GM12891 (cell line): ENCODE measurements at regions not wholly inside any gene's neighbourhood (a gene's known extent, or its start where the extent isn't known, plus 50 kb on each side); places are given as distances from the start of the nearest gene placed in this dataset.

Experiments used
- POLR2A ChIP-seq: IDR thresholded peaks from 2 replicates; pipeline ENCODE4 v1.6.1; 2011; ENCODE audit warnings: low read depth, low read length, control low read depth
- POLR2AphosphoS5 ChIP-seq: IDR thresholded peaks from 2 replicates; pipeline ENCODE4 v1.6.1; 2011; ENCODE audit warnings: low read depth, low read length, control low read depth
- POU2F2 ChIP-seq: IDR thresholded peaks from 2 replicates; pipeline ENCODE4 v1.6.1; 2011; ENCODE audit warnings: low read depth, mild to moderate bottlenecking, control low read depth, low read length, moderate library complexity
- SPI1 ChIP-seq: IDR thresholded peaks from 2 replicates; pipeline ENCODE4 v1.6.1; 2011; ENCODE audit warnings: low read depth, low read length, control low read depth
- TAF1 ChIP-seq: IDR thresholded peaks from 2 replicates; pipeline ENCODE4 v1.6.1; 2011; ENCODE audit warnings: low read depth, low read length, control low read depth

GRCh38 chr16:62720651-62721050, 684.4 kb upstream of the CDH8 start:
- TF ChIP-seq POLR2A (no peak), TAF1 (no peak), POLR2AphosphoS5 (no peak), POU2F2 (no peak), SPI1 (no peak)
